ENCODE measurements at regions not wholly inside any gene's neighbourhood (a gene's known extent, or its start where the extent isn't known, plus 50 kb on each side); places are given as distances from the start of the nearest gene placed in this dataset.

DNA sequence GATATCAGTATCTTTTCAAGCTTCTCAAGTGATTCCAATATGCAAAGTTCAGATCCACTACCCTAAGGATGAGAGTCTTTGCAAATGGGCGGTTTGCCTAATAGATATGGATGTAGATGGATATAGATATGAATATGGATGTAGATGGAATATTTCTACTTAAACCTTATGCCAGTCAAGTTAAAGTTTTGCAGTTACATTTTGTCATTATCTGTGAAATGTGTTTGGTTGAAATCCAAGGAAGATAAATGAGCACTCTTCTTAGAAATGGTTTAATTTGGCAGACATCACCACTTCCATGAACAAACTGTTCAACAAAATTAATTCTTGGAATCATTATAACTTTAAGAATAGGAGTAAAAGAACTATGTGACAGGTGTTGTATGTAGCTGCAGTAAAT lies 1066.6 kb downstream of the PCDH18 start:
- Histone ChIP-seq H2AFZ (ENCODE audit: insufficient read depth, low read depth, low read length, poor library complexity, severe bottlenecking) (no peak overlapping the region), H3K9me3 (ENCODE audit: control extremely low read depth in 1 of 3, control insufficient read depth in 2 of 3, insufficient read depth in 1 of 3, low read length in 2 of 3) (peaks cover 0 to 3% (median 0%) of the 10 kb centered on the region in 3 donors), H3K4me2 (replicated peaks; ENCODE audit: low read depth, low read length, poor library complexity, severe bottlenecking) (no peak overlapping the region), H3K4me3 (ENCODE audit: control extremely low read depth in 1 of 5, extremely low read depth in 1 of 5, insufficient read depth in 1 of 5, low read depth in 2 of 5, low read length in 4 of 5) (no peak overlapping the region), H3K79me2 (ENCODE audit: control insufficient read depth, insufficient read depth, low read length) (no peaks in the 10 kb centered on the region), H3K9ac (ENCODE audit: low read length) (no peak overlapping the region), H3K4me1 (ENCODE audit: control insufficient read depth in 2 of 2, insufficient read depth in 2 of 2, low read length in 2 of 2) (no peaks in the 10 kb centered on the region), H4K20me1 (ENCODE audit: control insufficient read depth, insufficient read depth, low read length, poor library complexity, severe bottlenecking) (no peaks in the 10 kb centered on the region), H3K27ac (ENCODE audit: low read length in 2 of 2) (no peak overlapping the region), H3K27me3 (replicated peaks in 1 of 4; ENCODE audit: control extremely low read depth in 1 of 4, control insufficient read depth in 3 of 4, insufficient read depth in 4 of 4, low read length in 3 of 4) (no peaks in the 10 kb centered on the region), H3K36me3 (replicated peaks in 1 of 2; ENCODE audit: control extremely low read depth in 1 of 2, control insufficient read depth in 1 of 2, extremely low read depth in 1 of 2, insufficient read depth in 2 of 2, low read length in 1 of 2) (no peaks in the 10 kb centered on the region)
- H3K27ac Mint-ChIP-seq, result no peak overlapping the region
- no peak overlapping the region for H3K4me3 Mint-ChIP-seq
- WGBS (ENCODE audit: insufficient coverage), result no CpG with 5 or more reads among the region's 1 CpG
- intact Hi-C loops (cut with micrococcal nuclease), result no loop called here
- DNase-seq, result no peak
- H3K4me1 Mint-ChIP-seq, result no peaks in the 10 kb centered on the region
- CTCF ChIA-PET, result no interaction called here
- TF ChIP-seq, protein P1, sequence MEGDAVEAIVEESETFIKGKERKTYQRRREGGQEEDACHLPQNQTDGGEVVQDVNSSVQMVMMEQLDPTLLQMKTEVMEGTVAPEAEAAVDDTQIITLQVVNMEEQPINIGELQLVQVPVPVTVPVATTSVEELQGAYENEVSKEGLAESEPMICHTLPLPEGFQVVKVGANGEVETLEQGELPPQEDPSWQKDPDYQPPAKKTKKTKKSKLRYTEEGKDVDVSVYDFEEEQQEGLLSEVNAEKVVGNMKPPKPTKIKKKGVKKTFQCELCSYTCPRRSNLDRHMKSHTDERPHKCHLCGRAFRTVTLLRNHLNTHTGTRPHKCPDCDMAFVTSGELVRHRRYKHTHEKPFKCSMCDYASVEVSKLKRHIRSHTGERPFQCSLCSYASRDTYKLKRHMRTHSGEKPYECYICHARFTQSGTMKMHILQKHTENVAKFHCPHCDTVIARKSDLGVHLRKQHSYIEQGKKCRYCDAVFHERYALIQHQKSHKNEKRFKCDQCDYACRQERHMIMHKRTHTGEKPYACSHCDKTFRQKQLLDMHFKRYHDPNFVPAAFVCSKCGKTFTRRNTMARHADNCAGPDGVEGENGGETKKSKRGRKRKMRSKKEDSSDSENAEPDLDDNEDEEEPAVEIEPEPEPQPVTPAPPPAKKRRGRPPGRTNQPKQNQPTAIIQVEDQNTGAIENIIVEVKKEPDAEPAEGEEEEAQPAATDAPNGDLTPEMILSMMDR (IDR thresholded peaks at IDR 0.05), result no peak
- no peak for TF ChIP-seq EZH2 (IDR thresholded peaks at IDR 0.05; ENCODE audit: borderline replicate concordance, insufficient read depth, low read depth, low read length, poor library complexity, severe bottlenecking)
- peaks cover 6% of the 10 kb centered on the region for H3K9me3 Mint-ChIP-seq (ENCODE audit: insufficient read depth)
- no peak for ATAC-seq (ENCODE audit: low read depth)
- POLR2A ChIA-PET, result no interaction called here
- H3K27me3 Mint-ChIP-seq, result no peaks in the 10 kb centered on the region

DNA sequence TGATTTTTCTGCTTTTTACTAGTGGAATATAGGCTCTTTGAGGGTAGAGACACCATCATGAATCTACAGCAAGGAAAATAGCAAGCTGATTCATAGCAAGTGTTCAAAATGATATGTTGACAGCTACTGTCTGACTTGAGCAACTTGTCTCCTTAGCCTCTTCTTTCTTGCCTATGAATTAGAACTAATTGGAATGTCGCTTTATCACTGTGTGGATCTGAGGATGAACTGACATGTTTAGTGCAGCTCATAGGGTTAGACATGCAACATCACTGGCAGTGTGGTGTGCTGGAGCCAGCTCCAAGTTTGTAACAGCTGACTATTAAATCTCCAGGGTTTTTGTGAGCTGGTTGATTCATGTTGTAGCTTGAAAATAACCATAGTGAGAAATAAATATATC lies 1068.4 kb downstream of the PCDH18 start:
- Histone ChIP-seq H3K4me2 (replicated peaks; ENCODE audit: low read depth, low read length, poor library complexity, severe bottlenecking) (no peak overlapping the region), H3K27ac (ENCODE audit: low read length in 2 of 2) (no peak overlapping the region), H3K4me3 (ENCODE audit: control extremely low read depth in 1 of 5, extremely low read depth in 1 of 5, insufficient read depth in 1 of 5, low read depth in 2 of 5, low read length in 4 of 5) (no peak overlapping the region), H3K36me3 (replicated peaks in 1 of 2; ENCODE audit: control extremely low read depth in 1 of 2, control insufficient read depth in 1 of 2, extremely low read depth in 1 of 2, insufficient read depth in 2 of 2, low read length in 1 of 2) (no peaks in the 10 kb centered on the region), H3K4me1 (ENCODE audit: control insufficient read depth in 2 of 2, insufficient read depth in 2 of 2, low read length in 2 of 2) (no peaks in the 10 kb centered on the region), H2AFZ (ENCODE audit: insufficient read depth, low read depth, low read length, poor library complexity, severe bottlenecking) (no peak overlapping the region), H3K9ac (ENCODE audit: low read length) (no peak overlapping the region), H3K9me3 (ENCODE audit: control extremely low read depth in 1 of 3, control insufficient read depth in 2 of 3, insufficient read depth in 1 of 3, low read length in 2 of 3) (peaks cover 0 to 3% (median 0%) of the 10 kb centered on the region in 3 donors), H4K20me1 (ENCODE audit: control insufficient read depth, insufficient read depth, low read length, poor library complexity, severe bottlenecking) (no peaks in the 10 kb centered on the region), H3K79me2 (ENCODE audit: control insufficient read depth, insufficient read depth, low read length) (no peaks in the 10 kb centered on the region), H3K27me3 (replicated peaks in 1 of 4; ENCODE audit: control extremely low read depth in 1 of 4, control insufficient read depth in 3 of 4, insufficient read depth in 4 of 4, low read length in 3 of 4) (no peaks in the 10 kb centered on the region)
- WGBS (ENCODE audit: insufficient coverage), result no CpG with 5 or more reads among the region's 1 CpG
- no peak overlapping the region for H3K27ac Mint-ChIP-seq
- H3K4me3 Mint-ChIP-seq, result no peak overlapping the region
- ATAC-seq (ENCODE audit: low read depth) (no peak), DNase-seq (no peak)
- TF ChIP-seq, protein P1 (IDR thresholded peaks at IDR 0.05), result no peak
- no peak for TF ChIP-seq EZH2 (IDR thresholded peaks at IDR 0.05; ENCODE audit: borderline replicate concordance, insufficient read depth, low read depth, low read length, poor library complexity, severe bottlenecking)
- CTCF ChIA-PET, result no interaction called here
- POLR2A ChIA-PET, result no interaction called here
- no peaks in the 10 kb centered on the region for H3K4me1 Mint-ChIP-seq
- peaks cover 6% of the 10 kb centered on the region for H3K9me3 Mint-ChIP-seq (ENCODE audit: insufficient read depth)
- no peaks in the 10 kb centered on the region for H3K27me3 Mint-ChIP-seq
- intact Hi-C loops (cut with micrococcal nuclease), result no loop called here
